H1 (cell line): ENCODE measurements at regions not wholly inside any gene's neighbourhood (a gene's known extent, or its start where the extent isn't known, plus 50 kb on each side); places are given as distances from the start of the nearest gene placed in this dataset.
A peak's percentile ranks its signal among the peaks of the same experiment; 100 is the strongest.

Experiments
- CTCF ChIA-PET: fragments of 300-600 bp; sonication (Branson Sonifier 250); formaldehyde crosslinking; loops from one replicate; lab custom pipeline; 2021; ENCODE audit not compliant: partially characterized antibody; lab: Charles Lee
- POLR2A ChIA-PET: fragments of 300-600 bp; sonication (Branson Sonifier 250); formaldehyde crosslinking; loops from one replicate; lab custom pipeline; 2021; ENCODE audit warnings: inconsistent platforms; ENCODE audit not compliant: partially characterized antibody; lab: Charles Lee
- DNase-seq, 2 experiments: peaks; one replicate each; pipeline versions ENCODE4 v3.0.0 to v3.0.0-alpha.2; 2010 to 2022; ENCODE audit warnings: low spot score in 2 of 2, low read depth in 1 of 2, mixed read lengths in 1 of 2
- FAIRE-seq: peaks from 2 replicates; lab custom pipeline; 2011; peaks lifted over from hg19 to GRCh38; lab: Jason Lieb, UNC
- H2AFZ ChIP-seq: 2 replicates; pipeline ENCODE4 v1.8.1; 2012; ENCODE audit warnings: low read length, inconsistent platforms
- H2AK5ac ChIP-seq: 2 replicates; pipeline ENCODE4 v1.6.1; 2013; ENCODE audit warnings: low read depth, low read length
- H2BK120ac ChIP-seq: replicated peaks from 2 replicates; pipeline ENCODE3; 2013; ENCODE audit warnings: low read depth, low read length, inconsistent platforms
- H2BK12ac ChIP-seq: 2 replicates; pipeline ENCODE4 v1.6.1; 2013; ENCODE audit warnings: low read depth, low read length
- H2BK15ac ChIP-seq: 2 replicates; pipeline ENCODE4 v1.6.1; 2013; ENCODE audit warnings: low read length
- H2BK20ac ChIP-seq: 2 replicates; pipeline ENCODE4 v1.6.1; 2013; ENCODE audit warnings: low read length
- H2BK5ac ChIP-seq: 2 replicates; pipeline ENCODE4 v1.6.1; 2013; ENCODE audit warnings: low read depth, low read length
- H3K14ac ChIP-seq: 2 replicates; pipeline ENCODE4 v1.6.1; 2013; ENCODE audit warnings: inconsistent platforms; ENCODE audit not compliant: insufficient read length
- H3K18ac ChIP-seq: 2 replicates; pipeline ENCODE4 v1.6.1; 2013; ENCODE audit warnings: low read length; ENCODE audit errors: extremely low read depth
- H3K23ac ChIP-seq: 2 replicates; pipeline ENCODE4 v1.6.1; 2013; ENCODE audit warnings: inconsistent platforms; ENCODE audit not compliant: insufficient read length
- H3K23me2 ChIP-seq: 2 replicates; pipeline ENCODE4 v1.6.1; 2013; ENCODE audit warnings: low read depth, low read length
- H3K27ac ChIP-seq: 2 replicates; pipeline ENCODE4 v1.6.1; 2011; ENCODE audit warnings: low read depth, low read length, inconsistent platforms
- H3K27me3 ChIP-seq, 4 experiments: replicated peaks in 1 of 4; 1 replicate in 1 of 4; 2 replicates in 3 of 4; pipeline versions ENCODE4 v1.6.1 to v1.8.1; 2011 to 2013; ENCODE audit warnings: low read length in 3 of 4, mild to moderate bottlenecking in 3 of 4, inconsistent platforms in 2 of 4, mixed read lengths in 2 of 4, moderate library complexity in 1 of 4; ENCODE audit not compliant: control insufficient read depth in 3 of 4, insufficient read depth in 3 of 4; ENCODE audit errors: extremely low read depth in 1 of 4
- H3K36me3 ChIP-seq, 4 experiments: 2 replicates each; pipeline versions ENCODE4 v1.6.1 to v1.8.1; 2011 to 2013; ENCODE audit warnings: mild to moderate bottlenecking in 4 of 4, low read length in 3 of 4, moderate library complexity in 2 of 4, control low read depth in 1 of 4, inconsistent platforms in 1 of 4; ENCODE audit not compliant: insufficient read depth in 4 of 4, control insufficient read depth in 2 of 4
- H3K4ac ChIP-seq: replicated peaks from 2 replicates; pipeline ENCODE3; 2013; ENCODE audit warnings: low read length, low read depth, mixed read lengths, inconsistent platforms; ENCODE audit not compliant: insufficient read length
- H3K4me1 ChIP-seq, 4 experiments: replicated peaks in 1 of 4; 1 replicate in 1 of 4; 2 replicates in 3 of 4; pipeline versions ENCODE4 v1.6.1 to v1.8.1; 2011 to 2013; ENCODE audit warnings: low read length in 3 of 4, inconsistent platforms in 2 of 4, mixed read lengths in 1 of 4; ENCODE audit not compliant: insufficient read depth in 4 of 4, control insufficient read depth in 3 of 4
- H3K4me2 ChIP-seq, 2 experiments: 2 replicates each; pipeline versions ENCODE4 v1.6.1 to v1.8.1; 2011 to 2013; ENCODE audit warnings: low read depth in 2 of 2, low read length in 2 of 2, control low read depth in 1 of 2, inconsistent platforms in 1 of 2, mild to moderate bottlenecking in 1 of 2; ENCODE audit not compliant: insufficient read depth in 1 of 2
- H3K4me3 ChIP-seq, 4 experiments: fragments of 200-600, 300-600 bp in 1 of 4; sonication (generic), shearing (Covaris generic), sonication (Bioruptor Twin) in 1 of 4; 2 replicates each; pipeline versions ENCODE4 v1.5.1 to v1.8.1; 2011 to 2016; ENCODE audit warnings: low read length in 4 of 4, low read depth in 3 of 4, control low read depth in 2 of 4, inconsistent platforms in 2 of 4, mild to moderate bottlenecking in 2 of 4, mixed read lengths in 1 of 4, moderate library complexity in 1 of 4; ENCODE audit not compliant: insufficient read depth in 2 of 4; ENCODE audit errors: extremely low read depth in 1 of 4
- H3K56ac ChIP-seq: replicated peaks from 2 replicates; pipeline ENCODE3; 2013; ENCODE audit warnings: low read depth, mild to moderate bottlenecking, mixed read lengths, low read length, inconsistent platforms; ENCODE audit not compliant: insufficient read length
- H3K79me1 ChIP-seq: 2 replicates; pipeline ENCODE4 v1.6.1; 2013; ENCODE audit warnings: low read depth, low read length, control low read depth
- H3K79me2 ChIP-seq, 2 experiments: 2 replicates each; pipeline versions ENCODE4 v1.6.1 to v1.8.1; 2012 to 2013; ENCODE audit warnings: low read length in 2 of 2, mild to moderate bottlenecking in 2 of 2, inconsistent platforms in 1 of 2; ENCODE audit not compliant: insufficient read depth in 2 of 2, control insufficient read depth in 1 of 2
- H3K9ac ChIP-seq, 4 experiments: replicated peaks in 1 of 4; 1 replicate in 1 of 4; 2 replicates in 3 of 4; pipeline versions ENCODE4 v1.6.1 to v1.8.1; 2011 to 2013; ENCODE audit warnings: low read depth in 3 of 4, low read length in 3 of 4, control low read depth in 2 of 4, mild to moderate bottlenecking in 2 of 4, moderate library complexity in 2 of 4, inconsistent platforms in 1 of 4; ENCODE audit errors: extremely low read depth in 1 of 4
- H3K9me3 ChIP-seq, 2 experiments: 2 replicates each; pipeline versions ENCODE4 v1.6.1 to v1.8.1; 2012 to 2013; ENCODE audit warnings: mild to moderate bottlenecking in 2 of 2, moderate library complexity in 2 of 2, control low read depth in 1 of 2, inconsistent platforms in 1 of 2, low read depth in 1 of 2, low read length in 1 of 2, mixed read lengths in 1 of 2; ENCODE audit not compliant: insufficient read depth in 2 of 2
- H4K20me1 ChIP-seq, 2 experiments: replicated peaks in 1 of 2; 2 replicates each; pipeline versions ENCODE3 to v1.8.1; 2011 to 2013; ENCODE audit warnings: inconsistent platforms in 2 of 2, low read length in 2 of 2, mild to moderate bottlenecking in 1 of 2; ENCODE audit not compliant: insufficient read depth in 2 of 2, control insufficient read depth in 1 of 2
- H4K5ac ChIP-seq: 2 replicates; pipeline ENCODE4 v1.6.1; 2013; ENCODE audit warnings: low read length, low read depth, mixed read lengths, inconsistent platforms; ENCODE audit not compliant: insufficient read length
- H4K8ac ChIP-seq: 2 replicates; pipeline ENCODE4 v1.8.0; 2013; ENCODE audit warnings: mild to moderate bottlenecking, moderate library complexity, low read length, inconsistent platforms; ENCODE audit not compliant: insufficient read depth; ENCODE audit errors: extremely low read depth
- H4K91ac ChIP-seq: replicated peaks from 2 replicates; pipeline ENCODE3; 2013; ENCODE audit warnings: low read length, mixed read lengths, inconsistent platforms; ENCODE audit not compliant: insufficient read length
- ATF2 ChIP-seq: IDR thresholded peaks from 2 replicates; pipeline ENCODE4 v1.6.1; 2012; ENCODE audit warnings: low read length, inconsistent platforms
- BCL11A ChIP-seq, 2 experiments: IDR thresholded peaks; one replicate each; pipeline ENCODE4 v1.6.1; 2011; ENCODE audit warnings: low read depth in 2 of 2, low read length in 2 of 2, mild to moderate bottlenecking in 2 of 2
- CEBPB ChIP-seq: IDR thresholded peaks from 2 replicates; pipeline ENCODE4 v1.6.1; 2012; ENCODE audit warnings: low read depth, low read length
- CHD1 ChIP-seq: IDR thresholded peaks from 2 replicates; pipeline ENCODE4 v1.6.1; 2012; ENCODE audit warnings: low read depth, low read length, improper control_type of control experiment
- CREB1 ChIP-seq: IDR thresholded peaks from 2 replicates; pipeline ENCODE4 v1.6.1; 2012; ENCODE audit warnings: inconsistent platforms
- E2F6 ChIP-seq: IDR thresholded peaks from 2 replicates; pipeline ENCODE4 v1.6.1; 2012; ENCODE audit warnings: inconsistent platforms
- MAFK ChIP-seq: IDR thresholded peaks from 2 replicates; pipeline ENCODE4 v1.6.1; 2012; ENCODE audit warnings: low read depth, mild to moderate bottlenecking, improper control_type of control experiment, low read length
- RFX5 ChIP-seq: IDR thresholded peaks from 2 replicates; pipeline ENCODE4 v1.6.1; 2011; ENCODE audit warnings: low read depth, low read length, improper control_type of control experiment, borderline replicate concordance
- TAF1 ChIP-seq: IDR thresholded peaks from 2 replicates; pipeline ENCODE4 v1.6.1; 2011; ENCODE audit warnings: mild to moderate bottlenecking, low read depth, low read length
- TCF12 ChIP-seq: IDR thresholded peaks from 2 replicates; pipeline ENCODE4 v1.6.1; 2011; ENCODE audit warnings: low read depth, mild to moderate bottlenecking, low read length
- YY1 ChIP-seq: IDR thresholded peaks from 2 replicates; pipeline ENCODE4 v1.6.1; 2011; ENCODE audit warnings: low read depth, mild to moderate bottlenecking, low read length
- ZNF274 ChIP-seq: IDR thresholded peaks from 2 replicates; pipeline ENCODE4 v1.7.0; 2012; ENCODE audit warnings: low read length, borderline replicate concordance; ENCODE audit errors: extremely low read depth
- WGBS, 2 experiments: shearing (Covaris generic) in 1 of 2; methylation state at CpG; one replicate each; pipeline versions ENCODE4 v1.1.6 to v1.1.7; 2013 to 2015; ENCODE audit warnings: low lambda C conversion rate in 2 of 2, mixed read lengths in 2 of 2, inconsistent platforms in 1 of 2, low coverage in 1 of 2, missing lambda C conversion rate in 1 of 2; ENCODE audit not compliant: insufficient replicate concordance in 2 of 2, insufficient coverage in 1 of 2, insufficient read length in 1 of 2; ENCODE audit errors: extremely low coverage in 1 of 2, missing lambda C conversion rate in 1 of 2; 5-methylcytosine and 5-hydroxymethylcytosine counted together

GRCh38 chr2:4269885-4270284, 566.5 kb downstream of the DCDC2C start:
- H3K9ac ChIP-seq = no peak overlapping the region
- 0 out of 2 replicates have a peak overlapping the region, but pooled peaks have one; percentile 40 for H2AFZ ChIP-seq
- no peaks in the 10 kb centered on the region for H3K4me1 ChIP-seq

More at GRCh38 chr2:4269885-4270284, 566.5 kb downstream of the DCDC2C start:
- no peak overlapping the region for H2BK15ac ChIP-seq
- no peak for DNase-seq
- H3K79me1 ChIP-seq = no peaks in the 10 kb centered on the region
- H2AK5ac ChIP-seq = no peak overlapping the region
- no peak overlapping the region for H2BK20ac ChIP-seq
- H4K8ac ChIP-seq = peak overlapping the region; percentile 68; the same call in 1 of the 2 replicates
- POLR2A ChIA-PET = no interaction called here
- no peaks in the 10 kb centered on the region for H3K23me2 ChIP-seq
- no peak for TF ChIP-seq RFX5
- no peak for TF ChIP-seq ZNF274
- no peak for TF ChIP-seq TCF12
- no peak for TF ChIP-seq YY1
- no peak for TF ChIP-seq CEBPB
- TF ChIP-seq ATF2 = no peak
- no peak for TF ChIP-seq BCL11A (IDR thresholded peaks at IDR 0.05; ENCODE audit: low read depth in 2 of 2, low read length in 2 of 2)
- TF ChIP-seq CREB1 = no peak
- no peak for TF ChIP-seq TAF1
- TF ChIP-seq E2F6 = no peak
- no peak for TF ChIP-seq MAFK
- no peak for TF ChIP-seq CHD1
- WGBS, 2 experiments = 86% methylated on average over 2 of the region's 2 CpGs; no CpG with 5 or more reads in 1 of the 2 experiments
- H3K56ac ChIP-seq = no peak overlapping the region
- no peak overlapping the region for H4K91ac ChIP-seq
- H3K27me3 ChIP-seq = no peaks in the 10 kb centered on the region
- no peak overlapping the region for H3K4ac ChIP-seq
- no peaks in the 10 kb centered on the region for H3K79me2 ChIP-seq
- H2BK12ac ChIP-seq = no peak overlapping the region
- H3K18ac ChIP-seq = no peak overlapping the region
- CTCF ChIA-PET = interaction anchor here (0.6 kb wide), 1 partner anchor 726 kb away, joined by 3 read pairs; no protein-coding TSS in a partner anchor
- no peak overlapping the region for H2BK5ac ChIP-seq
- no peaks in the 10 kb centered on the region for H3K36me3 ChIP-seq
- H3K23ac ChIP-seq = no peak overlapping the region
- no peaks in the 10 kb centered on the region for H4K20me1 ChIP-seq
- no peak overlapping the region for H4K5ac ChIP-seq
- no peak overlapping the region for H2BK120ac ChIP-seq
- no peak for FAIRE-seq
- no peak overlapping the region for H3K4me3 ChIP-seq
- H3K9me3 ChIP-seq = 0 out of 4 replicates have a peak, but pooled peaks cover 0 to 3% of the 10 kb centered on the region in 2 experiments
- H3K27ac ChIP-seq = no peak overlapping the region
- no peak overlapping the region for H3K4me2 ChIP-seq
- no peak overlapping the region for H3K14ac ChIP-seq
